HG02870 (cell line): ENCODE measurements at regions not wholly inside any gene's neighbourhood (a gene's known extent, or its start where the extent isn't known, plus 50 kb on each side); places are given as distances from the start of the nearest gene placed in this dataset.

Experiments used
- ATAC-seq: cut with Tn5 transposase; IDR thresholded peaks from one replicate; pipeline ENCODE4 v1.9.1; 2021; ENCODE audit warnings: mild to moderate bottlenecking, moderate library complexity; ENCODE audit not compliant: unreplicated experiment

DNA sequence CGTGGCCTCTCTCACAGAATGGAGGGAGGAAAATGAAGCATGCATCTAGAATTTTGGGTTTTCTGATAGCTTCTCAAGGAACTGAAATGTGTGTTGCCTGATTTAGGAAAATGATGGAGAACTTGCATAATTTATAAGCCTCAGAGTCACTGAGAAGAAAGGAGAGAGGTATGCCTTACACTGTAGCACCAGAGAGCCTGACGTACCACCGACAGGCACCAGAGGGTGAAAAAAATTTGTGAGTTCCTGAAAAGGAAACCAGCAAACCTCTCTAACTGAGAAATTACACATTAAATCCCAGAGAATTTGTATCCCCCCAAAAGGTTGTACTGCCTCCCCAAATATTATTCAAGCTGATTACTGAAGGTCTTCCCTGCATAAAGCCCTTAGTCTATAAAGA, 915.3 kb upstream of the SLITRK6 start:
- no peak for ATAC-seq

DNA sequence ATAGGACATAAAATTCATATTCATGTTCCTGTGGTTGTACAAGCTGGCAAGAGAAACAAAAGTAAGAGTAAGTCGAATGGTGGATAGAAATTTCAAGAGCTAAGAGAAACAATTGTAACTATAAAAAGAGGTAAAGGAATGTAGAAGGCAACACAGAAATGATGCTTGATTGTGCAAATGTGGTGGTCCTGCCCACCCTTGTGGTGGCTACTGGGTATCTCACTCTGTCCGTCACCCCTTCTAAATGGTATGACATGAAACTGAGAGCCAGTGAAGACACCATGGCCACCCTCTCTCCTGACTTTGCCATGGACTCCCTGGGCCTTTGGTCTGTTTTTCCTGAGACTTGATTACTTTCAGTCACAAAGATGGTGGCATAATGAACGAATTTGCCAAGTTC, 925.9 kb upstream of the SLITRK6 start:
- no peak for ATAC-seq

DNA sequence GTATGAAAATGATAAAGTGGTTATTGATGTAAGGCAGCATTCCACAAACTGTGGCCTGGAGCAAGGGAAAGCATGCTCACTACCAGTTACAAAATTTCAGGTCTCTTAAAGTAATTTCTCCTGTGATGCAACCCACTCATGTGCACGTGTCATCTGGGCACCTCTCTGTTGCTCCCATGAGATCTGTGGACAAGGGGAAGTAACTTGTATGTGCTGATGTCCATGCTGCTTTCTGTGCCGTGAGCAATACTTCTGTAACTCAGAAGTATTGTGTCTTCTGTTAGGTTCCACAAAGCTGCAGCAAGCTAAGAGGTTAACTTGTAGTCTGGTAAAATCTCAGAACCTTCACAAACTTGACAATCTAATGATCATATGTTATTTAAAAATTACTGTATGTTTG, 930.0 kb upstream of the SLITRK6 start:
- no peak for ATAC-seq

DNA sequence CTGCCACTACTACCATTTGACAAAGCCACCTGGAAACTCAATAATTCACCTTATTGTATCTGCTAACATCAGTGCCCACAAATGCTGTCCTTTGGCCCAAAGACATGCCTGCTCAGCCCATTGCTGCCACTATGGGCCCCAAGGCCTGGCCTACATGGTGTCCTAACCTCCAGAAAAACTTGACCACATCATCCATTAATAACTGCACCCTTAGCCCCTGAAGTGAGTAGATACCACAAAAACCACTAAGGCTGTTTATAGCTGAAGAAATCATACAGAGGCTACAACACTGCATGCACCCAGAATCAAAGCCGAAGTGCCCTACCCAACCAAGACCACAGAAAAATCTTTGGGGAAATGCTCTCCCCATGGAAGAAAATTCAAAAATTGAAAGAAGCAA, 932.8 kb upstream of the SLITRK6 start:
- no peak for ATAC-seq

DNA sequence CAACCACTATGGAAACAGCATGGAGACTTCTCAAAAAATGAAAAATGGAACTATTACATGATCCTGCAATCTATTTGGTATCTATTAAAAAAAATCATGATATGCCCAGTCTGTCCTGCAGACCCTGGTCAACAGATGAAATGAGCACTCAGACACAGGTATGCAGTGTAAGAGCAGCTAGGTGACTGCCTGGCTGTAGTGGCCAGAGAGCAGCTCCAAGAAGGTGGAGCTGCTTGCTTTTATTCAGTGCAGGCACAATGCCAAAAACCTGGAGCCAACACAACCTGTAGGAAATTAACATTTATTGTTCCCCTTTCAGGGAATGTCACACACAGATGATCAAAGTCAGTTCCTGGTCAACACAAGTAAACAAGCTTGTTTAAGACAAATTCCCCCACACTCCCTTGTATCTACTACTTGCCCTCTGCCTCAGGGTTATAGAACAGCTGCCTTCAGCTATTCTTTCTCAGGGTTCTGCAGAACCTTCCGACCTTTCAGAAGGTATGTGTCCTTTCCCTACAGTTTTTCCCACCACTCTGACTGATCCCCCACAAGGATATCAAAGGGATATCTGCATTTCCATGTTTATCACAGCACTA, 933.7 kb upstream of the SLITRK5 start:
- no peak for ATAC-seq

DNA sequence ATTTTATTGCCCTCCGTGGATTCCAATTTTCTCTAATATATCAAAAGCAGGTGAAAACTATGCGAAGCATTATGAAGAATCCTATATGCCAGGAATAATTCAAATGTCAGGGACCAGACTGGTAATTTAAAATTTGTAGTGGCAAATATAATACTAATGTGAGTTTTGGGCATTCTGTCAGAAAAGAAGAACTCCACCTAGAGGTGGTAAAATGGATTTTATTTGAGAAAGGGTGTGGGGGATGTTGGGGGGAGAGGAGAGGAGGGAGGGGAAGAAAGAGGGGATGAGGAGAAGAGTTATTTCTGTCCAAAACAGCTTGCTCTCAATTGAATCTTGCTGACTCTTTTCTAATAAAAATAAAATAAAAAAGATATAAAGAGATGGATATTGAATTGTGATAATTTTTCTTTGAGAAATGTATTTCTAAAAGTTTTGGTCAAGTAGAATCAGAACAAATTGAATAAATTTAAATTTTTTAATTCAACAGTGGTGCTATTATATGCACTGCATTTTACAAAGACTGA, 929.3 kb upstream of the SLITRK5 start:
- ATAC-seq = no peak

DNA sequence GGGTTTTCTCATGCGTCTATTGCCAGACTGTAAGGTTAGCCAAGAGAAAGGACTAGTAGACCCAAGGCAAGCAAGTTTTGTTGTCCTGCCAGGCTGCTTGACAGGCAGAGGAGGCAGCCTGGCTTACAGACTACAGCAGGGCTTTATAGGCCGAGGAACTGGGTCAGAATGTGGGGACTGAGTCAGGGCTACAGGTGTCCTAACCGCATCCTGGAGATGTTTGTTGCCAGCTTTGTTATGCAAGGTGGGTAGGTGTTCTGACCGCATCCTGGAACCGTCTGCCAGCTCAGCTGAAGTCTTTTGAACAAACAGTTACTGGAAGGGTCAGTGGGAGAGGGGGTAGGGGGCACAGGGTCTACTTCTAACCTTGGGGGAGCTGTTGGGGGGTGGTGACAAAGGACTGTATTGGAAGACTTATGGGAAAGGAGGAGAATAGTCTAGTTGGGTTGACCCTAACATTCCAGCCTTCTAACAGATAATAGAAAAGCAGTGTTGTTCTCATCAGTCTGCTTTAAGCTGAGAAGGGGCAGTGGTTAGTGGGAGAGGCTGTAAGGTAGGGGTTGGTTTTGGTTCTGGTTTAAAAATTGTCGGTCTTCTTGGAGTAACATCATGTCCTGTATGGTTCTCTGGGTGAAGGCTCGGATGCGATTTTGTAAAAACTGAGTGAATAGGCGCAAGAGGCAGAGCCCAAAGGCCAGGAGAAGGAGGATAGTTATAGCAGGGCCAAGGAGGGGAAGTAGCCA, 913.8 kb upstream of the SLITRK5 start:
- no peak for ATAC-seq

DNA sequence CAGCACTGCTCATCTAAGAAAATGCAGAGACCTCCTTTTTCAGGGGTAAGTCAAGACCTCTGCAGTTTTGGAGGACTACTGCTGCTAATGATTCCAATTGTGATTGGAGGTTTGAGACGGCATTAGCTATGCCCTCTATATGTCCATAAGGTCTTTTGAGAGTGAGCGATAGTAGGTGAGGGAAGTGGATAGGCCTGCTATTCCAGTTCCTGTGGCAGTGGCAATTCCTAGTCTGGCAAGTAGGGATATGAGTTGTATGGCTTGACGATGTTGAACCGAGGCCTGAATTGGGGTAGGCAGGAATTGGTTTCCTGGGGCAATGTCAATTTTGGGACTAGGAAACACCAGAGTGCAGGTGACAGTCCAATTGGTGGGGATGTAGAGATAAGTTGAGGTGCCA, 913.1 kb upstream of the SLITRK5 start:
- no peak for ATAC-seq

DNA sequence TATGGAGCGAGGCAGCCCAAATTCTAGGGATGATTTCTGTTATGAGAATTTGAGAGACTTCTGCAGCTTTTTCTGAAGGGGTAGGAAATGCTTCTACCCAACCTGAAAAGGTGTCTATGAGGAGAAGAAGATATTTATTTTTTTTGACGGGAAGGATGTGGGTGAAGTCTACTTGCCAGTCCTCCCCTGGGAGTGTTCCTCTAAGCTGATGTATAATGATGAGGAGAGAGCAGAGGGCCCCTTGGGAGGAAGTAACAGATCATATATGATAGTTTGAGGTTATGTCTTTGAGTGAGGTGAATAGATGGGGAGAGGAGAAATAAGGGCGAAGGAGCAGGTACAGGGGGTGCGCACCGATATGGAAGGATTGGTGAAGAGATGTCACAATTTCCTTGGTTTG, 910.6 kb upstream of the SLITRK5 start:
- ATAC-seq = no peak

DNA sequence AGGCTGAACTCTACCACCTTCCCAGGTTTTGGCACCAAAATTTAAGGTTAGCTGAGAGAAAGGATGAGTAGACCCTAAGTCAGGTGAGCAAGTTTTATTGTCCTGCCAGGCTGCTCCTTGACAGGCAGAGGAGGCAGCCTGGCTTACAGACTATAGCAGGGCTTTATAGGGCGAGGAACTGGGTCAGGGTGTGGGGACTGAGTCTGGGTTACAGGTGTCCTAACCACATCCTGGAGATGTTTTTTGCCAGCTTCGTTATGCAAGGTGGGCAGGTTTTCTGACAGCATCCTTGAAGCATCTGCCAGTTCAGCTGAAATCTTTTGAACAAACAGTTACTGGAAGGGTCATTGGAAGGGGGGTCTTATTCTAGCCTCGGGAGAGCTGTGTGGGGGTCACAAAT, 905.7 kb upstream of the SLITRK5 start:
- no peak for ATAC-seq

DNA sequence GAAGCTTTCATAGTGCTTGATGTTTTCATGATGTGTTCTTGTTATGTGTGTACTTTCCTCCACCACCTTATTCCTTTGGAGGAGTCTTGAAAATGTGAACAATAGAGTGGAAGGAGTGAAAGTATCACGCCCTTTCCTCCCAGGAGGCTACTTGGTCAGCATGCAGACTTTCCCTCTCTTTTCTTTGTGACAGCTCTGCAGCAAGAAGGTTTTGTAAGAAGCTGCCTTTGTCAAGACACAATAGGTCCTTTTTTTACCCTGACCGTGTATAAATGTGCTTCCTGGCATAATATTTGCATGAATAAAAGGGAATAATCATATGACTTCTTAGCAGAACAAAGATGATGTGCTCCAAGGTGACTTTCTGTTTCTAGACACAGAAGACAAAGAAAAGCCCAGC, 882.6 kb upstream of the SLITRK5 start:
- ATAC-seq = no peak

DNA sequence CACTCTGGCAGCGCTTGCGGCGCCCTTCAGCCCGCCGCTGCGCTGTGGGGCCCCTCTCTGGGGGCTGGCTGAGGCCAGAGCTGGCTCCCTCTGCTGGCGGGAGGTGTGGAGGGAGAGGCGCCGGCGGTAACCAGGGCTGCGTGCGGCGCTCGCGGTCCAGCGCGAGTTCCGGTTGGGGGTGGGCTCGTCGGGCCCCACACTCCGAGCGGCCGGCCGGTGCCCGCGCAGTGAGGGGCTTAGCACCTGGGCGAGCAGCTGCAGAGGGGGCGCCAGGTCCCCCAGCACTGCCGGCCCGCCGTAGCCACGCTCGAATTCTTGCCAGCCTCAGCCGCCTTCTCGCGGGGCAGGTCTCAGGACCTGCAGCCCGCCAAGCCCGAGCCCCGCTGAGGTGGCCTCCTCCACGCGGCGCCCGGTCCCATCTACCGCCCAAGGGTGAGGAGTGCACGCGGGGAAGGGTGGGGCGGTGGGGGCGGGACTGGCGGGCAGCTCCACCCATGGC, 879.0 kb upstream of the SLITRK5 start:
- no peak for ATAC-seq

DNA sequence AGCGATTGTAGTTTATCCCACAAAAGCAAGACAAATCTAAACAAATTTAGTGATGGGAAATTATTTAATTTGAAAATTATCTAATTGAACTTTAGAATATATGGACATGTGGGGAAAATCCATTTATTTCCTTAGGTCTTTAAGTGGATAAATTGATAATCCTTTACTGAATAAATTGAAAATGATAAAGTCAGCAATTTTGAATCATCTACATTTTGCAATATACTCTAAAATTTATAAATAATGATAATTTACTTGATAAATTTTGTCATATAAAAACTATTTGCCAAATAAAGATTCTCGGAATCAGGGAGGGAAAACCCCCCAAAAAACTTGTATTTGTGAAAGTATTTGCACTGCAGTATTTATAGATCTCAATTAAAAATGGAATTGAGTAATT, 875.3 kb upstream of the SLITRK5 start:
- no peak for ATAC-seq

DNA sequence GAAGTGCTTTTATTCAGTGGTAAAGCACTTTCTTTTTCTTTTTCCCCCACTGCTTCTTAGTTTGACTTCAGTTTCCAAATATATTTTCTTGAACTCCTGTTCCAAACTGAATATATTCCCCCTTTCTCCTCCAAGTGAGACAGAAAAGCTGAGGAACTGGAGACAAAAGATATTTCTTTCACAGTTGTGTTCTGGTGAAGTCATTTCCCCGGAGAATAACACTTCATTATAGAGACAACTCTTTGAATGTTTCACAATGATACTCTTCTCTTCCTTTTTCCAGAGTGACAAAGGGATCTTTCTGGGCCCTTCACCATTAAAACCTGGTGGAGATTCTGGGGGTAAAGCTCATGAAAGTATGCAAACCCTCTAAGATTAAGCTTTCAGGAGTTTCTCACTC, 860.8 kb upstream of the SLITRK5 start:
- ATAC-seq = no peak

DNA sequence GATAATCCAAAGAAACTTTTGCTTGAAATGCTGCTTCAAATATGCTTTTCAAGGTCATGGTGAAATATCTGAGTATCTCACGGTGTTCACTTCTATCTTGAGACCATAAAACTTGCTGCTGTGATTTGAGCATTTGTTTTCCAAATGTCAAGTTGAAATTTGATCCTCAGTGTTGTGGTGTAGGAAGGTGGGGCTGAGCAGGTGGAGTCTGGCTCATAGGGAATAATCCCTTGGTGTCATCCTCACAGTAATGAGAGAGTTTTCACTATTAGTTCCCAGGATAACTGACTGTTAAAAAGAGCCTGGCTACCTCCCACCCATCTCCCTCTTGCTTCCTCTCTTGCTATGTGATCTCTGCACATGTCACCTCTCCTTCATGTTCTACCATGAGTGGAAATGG, 858.0 kb upstream of the SLITRK5 start:
- no peak for ATAC-seq

DNA sequence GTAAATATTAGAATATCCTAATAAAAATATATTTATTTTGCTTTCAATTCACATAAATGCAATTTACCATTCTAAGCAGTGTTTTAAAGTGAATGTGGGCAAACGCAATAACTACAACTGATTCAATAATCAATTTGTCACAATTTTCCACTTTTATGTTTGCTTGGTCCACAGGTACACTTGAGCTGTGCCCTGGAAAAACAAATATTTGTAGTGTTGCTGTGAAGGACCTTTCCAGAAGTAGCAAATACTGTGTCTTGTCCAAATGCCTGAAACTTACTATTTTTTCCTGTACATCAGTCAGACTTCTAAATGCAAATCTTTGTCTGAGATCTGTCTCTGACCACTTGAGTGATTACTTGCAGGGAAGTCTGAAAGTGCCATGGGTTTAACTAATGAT, 845.8 kb upstream of the SLITRK5 start:
- no peak for ATAC-seq

DNA sequence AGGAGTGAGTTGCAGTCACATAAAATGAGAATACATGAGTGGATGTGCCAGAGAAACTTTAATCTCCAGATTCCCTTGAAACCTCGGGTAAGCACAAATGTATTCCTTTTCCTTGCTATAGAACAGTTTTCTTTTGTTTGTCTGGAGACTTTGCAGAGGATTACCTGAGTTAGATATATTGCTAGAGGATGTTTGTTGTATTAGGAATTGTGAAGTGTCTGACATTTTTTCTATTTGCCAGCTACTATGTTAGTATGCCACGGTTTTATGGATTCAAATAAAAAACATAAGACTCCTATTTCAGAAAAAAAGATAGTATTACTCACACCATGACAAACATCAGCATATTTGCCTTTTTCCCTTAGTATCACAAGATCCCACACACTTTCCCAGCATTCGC, 844.9 kb upstream of the SLITRK5 start:
- no peak for ATAC-seq

DNA sequence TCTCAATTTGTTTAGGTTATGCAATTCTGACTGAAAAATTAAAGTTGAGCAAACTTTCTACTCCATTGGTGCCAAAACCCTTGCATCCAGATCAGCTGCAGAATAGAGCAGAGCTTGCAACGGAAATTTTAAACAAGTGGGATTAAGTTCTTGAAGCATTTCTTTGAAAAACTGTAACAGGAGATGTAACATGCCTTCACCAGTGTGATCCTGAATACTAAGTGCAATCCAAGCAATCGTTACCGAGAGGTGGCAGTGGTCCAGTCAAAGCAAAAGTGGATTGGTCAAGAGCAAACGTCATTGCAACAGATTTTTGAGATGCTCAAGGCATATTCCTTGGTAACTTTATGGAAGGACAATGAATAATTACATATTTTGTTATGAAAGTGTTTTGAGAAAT, 841.1 kb upstream of the SLITRK5 start:
- no peak for ATAC-seq

DNA sequence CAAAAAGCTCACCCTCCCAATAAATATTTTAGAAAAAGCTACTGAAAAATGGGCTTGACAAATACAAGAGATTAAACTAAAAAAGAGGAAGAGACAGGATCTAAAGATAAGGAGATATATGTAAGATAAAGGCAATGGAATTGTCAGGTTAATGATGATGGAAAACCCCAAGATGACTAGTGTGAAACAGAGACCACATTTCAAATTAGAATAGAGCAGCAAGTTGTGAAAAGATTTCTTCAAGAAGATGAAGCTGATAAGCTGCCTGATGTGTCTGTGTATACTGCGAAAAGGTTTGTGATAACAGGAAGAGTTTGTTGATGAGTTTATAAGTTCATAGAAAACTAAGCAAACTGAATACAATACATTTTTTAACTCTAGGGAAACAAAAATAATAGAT, 840.1 kb upstream of the SLITRK5 start:
- ATAC-seq = no peak

DNA sequence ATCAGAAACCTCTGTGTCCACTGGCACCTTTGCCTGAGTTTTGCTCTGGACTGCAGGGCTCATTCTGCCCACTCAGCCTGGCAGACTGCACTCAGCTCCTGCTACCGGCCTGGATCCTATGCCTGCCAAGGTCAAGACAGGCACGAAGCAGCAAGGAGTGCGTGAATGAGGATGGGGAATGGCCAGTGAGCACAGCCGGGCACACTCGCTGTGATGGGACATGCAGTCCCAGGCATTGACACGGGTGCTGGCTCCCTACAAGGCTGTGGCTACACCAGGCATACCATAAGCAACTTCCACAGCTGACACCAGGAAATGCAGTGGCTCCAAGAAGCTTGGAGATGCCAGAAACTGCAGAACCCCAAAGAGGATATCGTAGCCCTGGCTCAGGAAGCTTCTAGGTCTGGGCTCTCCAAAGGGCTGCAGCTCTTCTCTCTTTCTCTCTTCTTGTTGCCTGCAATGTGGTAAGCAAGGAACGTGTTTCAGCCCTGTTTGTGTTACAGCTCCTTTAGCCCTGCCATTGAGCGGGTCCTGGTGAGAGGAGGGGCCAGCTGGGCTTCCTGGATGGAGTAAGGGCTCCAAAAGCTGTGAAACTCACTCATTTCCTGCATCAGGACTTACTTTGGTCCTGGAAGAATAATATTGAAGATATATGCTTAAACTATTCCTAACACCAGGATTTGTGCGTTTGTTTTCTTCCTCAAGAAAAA, 832.6 kb upstream of the SLITRK5 start:
- no peak for ATAC-seq

DNA sequence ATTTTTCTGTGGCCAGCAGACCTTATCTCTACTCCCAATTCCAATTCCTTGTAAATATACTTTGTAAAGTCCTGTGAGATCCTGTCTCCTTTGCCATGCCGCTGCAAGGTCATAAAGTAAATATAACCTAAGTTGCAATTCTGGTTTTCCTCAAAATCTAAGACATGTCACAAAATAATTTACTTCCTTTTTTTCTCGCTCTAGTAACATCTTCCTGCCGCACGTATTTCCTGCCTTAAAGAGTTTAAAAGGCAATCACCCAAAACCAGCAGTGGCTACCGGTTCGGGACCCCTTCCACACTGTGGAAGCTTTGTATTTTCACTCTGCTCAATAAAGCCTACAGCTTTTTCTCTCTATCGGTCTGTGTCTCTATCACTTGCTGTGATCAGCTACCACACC, 832.0 kb upstream of the SLITRK5 start:
- ATAC-seq = no peak
